ENCODE measurements at regions not wholly inside any gene's neighbourhood (a gene's known extent, or its start where the extent isn't known, plus 50 kb on each side); places are given as distances from the start of the nearest gene placed in this dataset.

DNA sequence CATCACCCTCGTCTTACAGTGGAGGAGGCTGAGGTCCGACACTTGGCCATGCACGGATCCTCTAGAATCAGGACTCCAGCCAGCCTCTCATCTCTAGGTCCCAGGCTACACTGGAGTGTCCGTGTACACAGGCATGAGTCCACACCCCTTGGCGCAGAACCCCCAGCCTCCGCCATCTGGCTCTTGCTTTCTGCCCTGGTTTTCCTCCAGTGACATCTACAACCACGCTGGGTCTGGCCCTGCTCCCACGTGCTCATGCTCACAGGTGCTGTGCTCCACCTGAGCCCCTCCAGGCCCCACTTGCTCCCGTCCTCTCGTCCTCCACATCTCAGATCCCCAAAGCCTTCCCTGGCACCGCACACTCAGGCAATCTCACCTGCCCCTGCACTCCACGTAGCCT is 260.8 kb downstream of the ENGASE start:
- TF ChIP-seq POLR2A (IDR thresholded peaks at IDR 0.05; ENCODE audit: low read depth, low read length) (no peak), FOS (IDR thresholded peaks at IDR 0.05; ENCODE audit: borderline replicate concordance, insufficient read depth, low read length) (no peak), MYC (IDR thresholded peaks at IDR 0.05; ENCODE audit: low read depth, low read length) (no peak), POLR2AphosphoS5 (IDR thresholded peaks at IDR 0.05; ENCODE audit: insufficient read depth, low read depth, low read length) (no peak), EZH2 (IDR thresholded peaks at IDR 0.05; ENCODE audit: borderline replicate concordance, low read depth, low read length, severe bottlenecking) (no peak), GATA2 (IDR thresholded peaks at IDR 0.05; ENCODE audit: insufficient read depth, insufficient read length, low read depth, low read length) (no peak), JUN (IDR thresholded peaks at IDR 0.05; ENCODE audit: borderline replicate concordance, insufficient read depth, insufficient read length, low read depth) (no peak)
- TF ChIP-seq, protein P1, sequence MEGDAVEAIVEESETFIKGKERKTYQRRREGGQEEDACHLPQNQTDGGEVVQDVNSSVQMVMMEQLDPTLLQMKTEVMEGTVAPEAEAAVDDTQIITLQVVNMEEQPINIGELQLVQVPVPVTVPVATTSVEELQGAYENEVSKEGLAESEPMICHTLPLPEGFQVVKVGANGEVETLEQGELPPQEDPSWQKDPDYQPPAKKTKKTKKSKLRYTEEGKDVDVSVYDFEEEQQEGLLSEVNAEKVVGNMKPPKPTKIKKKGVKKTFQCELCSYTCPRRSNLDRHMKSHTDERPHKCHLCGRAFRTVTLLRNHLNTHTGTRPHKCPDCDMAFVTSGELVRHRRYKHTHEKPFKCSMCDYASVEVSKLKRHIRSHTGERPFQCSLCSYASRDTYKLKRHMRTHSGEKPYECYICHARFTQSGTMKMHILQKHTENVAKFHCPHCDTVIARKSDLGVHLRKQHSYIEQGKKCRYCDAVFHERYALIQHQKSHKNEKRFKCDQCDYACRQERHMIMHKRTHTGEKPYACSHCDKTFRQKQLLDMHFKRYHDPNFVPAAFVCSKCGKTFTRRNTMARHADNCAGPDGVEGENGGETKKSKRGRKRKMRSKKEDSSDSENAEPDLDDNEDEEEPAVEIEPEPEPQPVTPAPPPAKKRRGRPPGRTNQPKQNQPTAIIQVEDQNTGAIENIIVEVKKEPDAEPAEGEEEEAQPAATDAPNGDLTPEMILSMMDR (IDR thresholded peaks at IDR 0.05; ENCODE audit: extremely low read depth in 1 of 2, insufficient read depth in 1 of 2, low read depth in 1 of 2, low read length in 2 of 2), result no peak
- TF ChIP-seq, protein P2, sequence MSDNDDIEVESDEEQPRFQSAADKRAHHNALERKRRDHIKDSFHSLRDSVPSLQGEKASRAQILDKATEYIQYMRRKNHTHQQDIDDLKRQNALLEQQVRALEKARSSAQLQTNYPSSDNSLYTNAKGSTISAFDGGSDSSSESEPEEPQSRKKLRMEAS (IDR thresholded peaks at IDR 0.05; ENCODE audit: insufficient read depth, insufficient read length), result no peak
- no TSS peak for BruUV-seq (replicated peaks)
- Histone ChIP-seq H3K9ac (replicated peaks; ENCODE audit: extremely low read depth, insufficient read depth, low read length) (no peak overlapping the region), H3K4me3 (replicated peaks in 1 of 3; ENCODE audit: insufficient read depth in 1 of 3, low read depth in 1 of 3, low read length in 3 of 3) (no peak overlapping the region), H3K36me3 (ENCODE audit: control insufficient read depth in 2 of 2, extremely low read depth in 1 of 2, insufficient read depth in 2 of 2, low read length in 2 of 2) (no peaks in the 10 kb centered on the region), H3K79me2 (ENCODE audit: control insufficient read depth, insufficient read depth, low read length) (no peaks in the 10 kb centered on the region), H3K27ac (ENCODE audit: insufficient read depth, low read depth, low read length) (no peak overlapping the region), H4K20me1 (replicated peaks; ENCODE audit: control insufficient read depth, extremely low read depth, insufficient read depth, low read length) (no peaks in the 10 kb centered on the region), H3K9me1 (replicated peaks; ENCODE audit: control insufficient read depth, extremely low read depth, insufficient read depth, low read length) (no peaks in the 10 kb centered on the region), H3K4me1 (ENCODE audit: control insufficient read depth, extremely low read depth, insufficient read depth, low read length) (no peaks in the 10 kb centered on the region), H3K4me2 (ENCODE audit: insufficient read depth, low read length) (no peak overlapping the region), H3K27me3 (ENCODE audit: control insufficient read depth in 2 of 2, insufficient read depth in 2 of 2, low read length in 2 of 2) (no peaks in the 10 kb centered on the region), H3K9me3 (replicated peaks; ENCODE audit: control insufficient read depth, insufficient read depth, low read length) (no peaks in the 10 kb centered on the region), H2AFZ (ENCODE audit: low read depth, low read length) (no peak overlapping the region)
- ChIA-PET POLR2A (no interaction called here), CTCF (no interaction called here)
- DNase-seq (ENCODE audit: low read depth, low spot score) (no peak), FAIRE-seq (no peak)
- dilution Hi-C loops (cut with MboI; ENCODE audit: extremely low pct_ligation_motif_present, low sequenced_read_pairs), result no loop called here
- intact Hi-C loops (cut with micrococcal nuclease), result no loop called here
